GM23248 (cell line): ENCODE measurements at regions not wholly inside any gene's neighbourhood (a gene's known extent, or its start where the extent isn't known, plus 50 kb on each side); places are given as distances from the start of the nearest gene placed in this dataset.
"Not testable (repeated sequence)": the region's sequence is repeated elsewhere in the genome, so short reads cannot be mapped to it uniquely, and the experiment has no call there.

ENCODE experiments used
- DNase-seq: peaks from one replicate; pipeline ENCODE4 v3.0.0-alpha.2; 2015
- H2AFZ ChIP-seq: fragments of 200-600 bp; sonication (generic); 2 replicates; pipeline ENCODE4 v1.6.1; 2016; ENCODE audit warnings: antibody characterized with exemption
- H3F3A ChIP-seq: fragments of 200-600 bp; sonication (generic); 2 replicates; pipeline ENCODE4 v1.6.1; 2016; ENCODE audit warnings: mild to moderate bottlenecking, antibody characterized with exemption, mixed run types; ENCODE audit not compliant: insufficient read depth
- H3K27ac ChIP-seq: fragments of 200-600 bp; sonication (generic); 2 replicates; pipeline ENCODE4 v1.5.1; 2016; ENCODE audit warnings: mild to moderate bottlenecking
- H3K27me3 ChIP-seq: fragments of 200-600 bp; sonication (generic); replicated peaks from 2 replicates; pipeline ENCODE4 v1.6.1; 2016; ENCODE audit warnings: mild to moderate bottlenecking; ENCODE audit not compliant: insufficient read depth
- H3K36me3 ChIP-seq: fragments of 200-600 bp; sonication (generic); 2 replicates; pipeline ENCODE4 v1.6.1; 2016; ENCODE audit warnings: low read depth, mild to moderate bottlenecking
- H3K4me1 ChIP-seq: fragments of 200-600 bp; sonication (generic); 2 replicates; pipeline ENCODE4 v1.6.1; 2016; ENCODE audit warnings: mild to moderate bottlenecking; ENCODE audit not compliant: insufficient read depth
- H3K4me2 ChIP-seq: fragments of 200-600 bp; sonication (generic); one replicate; pipeline ENCODE4 v1.6.1; 2016; ENCODE audit warnings: mild to moderate bottlenecking; ENCODE audit not compliant: unreplicated experiment
- H3K4me3 ChIP-seq: fragments of 200-600 bp; sonication (generic); 2 replicates; pipeline ENCODE4 v1.5.1; 2016; ENCODE audit warnings: mild to moderate bottlenecking
- H3K79me2 ChIP-seq: fragments of 200-600 bp; sonication (generic); 2 replicates; pipeline ENCODE4 v1.6.1; 2016; ENCODE audit warnings: mild to moderate bottlenecking; ENCODE audit not compliant: insufficient read depth
- H3K9ac ChIP-seq: fragments of 200-600 bp; sonication (generic); 2 replicates; pipeline ENCODE4 v1.6.1; 2016; ENCODE audit warnings: mild to moderate bottlenecking
- H3K9me2 ChIP-seq: fragments of 200-600 bp; sonication (generic); 2 replicates; pipeline ENCODE4 v1.6.1; 2016; ENCODE audit warnings: mixed run types, mild to moderate bottlenecking, moderate library complexity; ENCODE audit not compliant: insufficient read depth
- H3K9me3 ChIP-seq: fragments of 200-600 bp; sonication (generic); one replicate; pipeline ENCODE4 v1.6.1; 2017; ENCODE audit warnings: low read depth
- H4K20me1 ChIP-seq: fragments of 200-600 bp; sonication (generic); 2 replicates; pipeline ENCODE4 v1.6.0; 2016; ENCODE audit not compliant: insufficient read depth
- EZH2 ChIP-seq: fragments of 200-600 bp; sonication (generic); IDR thresholded peaks from 2 replicates; pipeline ENCODE4 v1.6.1; 2018; ENCODE audit warnings: antibody characterized with exemption, mild to moderate bottlenecking; ENCODE audit not compliant: insufficient read depth, poor library complexity, severe bottlenecking
- EZH2phosphoT487 ChIP-seq: fragments of 200-600 bp; sonication (generic); IDR thresholded peaks from 2 replicates; pipeline ENCODE4 v1.6.1; 2018; ENCODE audit warnings: antibody characterized with exemption, moderate library complexity, mild to moderate bottlenecking, low read depth; ENCODE audit not compliant: insufficient read depth
- WGBS, 2 experiments: methylation state at CpG; one replicate each; pipeline ENCODE4 v1.1.6; 2015 to 2017; ENCODE audit warnings: low lambda C conversion rate in 2 of 2, low coverage in 1 of 2; ENCODE audit errors: missing lambda C conversion rate in 2 of 2; 5-methylcytosine and 5-hydroxymethylcytosine counted together
- in situ Hi-C: fragments of 300-500 bp; cut with MboI; formaldehyde crosslinking; loops from 2 replicates; pipeline ENCODE4 v1.15.0; 2020

- in situ Hi-C loops: no loop called here
Measured at GRCh38 chr15:26197060-26197459, 333.9 kb upstream of the ATP10A start.

GRCh38 chr15:26191193-26191592, 328.1 kb upstream of the ATP10A start:
- Histone ChIP-seq H3K27me3 (no peaks in the 10 kb centered on the region), H3K79me2 (no peaks in the 10 kb centered on the region), H3K36me3 (no peaks in the 10 kb centered on the region), H3K9ac (no peak overlapping the region), H2AFZ (no peak overlapping the region), H3K9me3 (no peaks in the 10 kb centered on the region), H3F3A (no peaks in the 10 kb centered on the region), H3K27ac (no peak overlapping the region), H4K20me1 (no peaks in the 10 kb centered on the region), H3K4me2 (no peak overlapping the region), H3K9me2 (no peaks in the 10 kb centered on the region), H3K4me1 (no peaks in the 10 kb centered on the region), H3K4me3 (no peak overlapping the region)
- 0 to 6% methylated on average over 2 of the region's 2 CpGs for WGBS, 2 experiments
- no peak for TF ChIP-seq EZH2phosphoT487
- TF ChIP-seq EZH2: no peak
- in situ Hi-C loops: no loop called here
- no peak for DNase-seq

More at GRCh38 chr15:26197060-26197459, 333.9 kb upstream of the ATP10A start:
- Histone ChIP-seq H3K4me3 (no peak overlapping the region), H3K27ac (no peak overlapping the region), H3K9ac (no peak overlapping the region), H3K4me2 (no peak overlapping the region), H3F3A (no peaks in the 10 kb centered on the region), H2AFZ (no peak overlapping the region), H3K9me3 (no peaks in the 10 kb centered on the region), H3K4me1 (no peaks in the 10 kb centered on the region), H4K20me1 (no peaks in the 10 kb centered on the region), H3K36me3 (no peaks in the 10 kb centered on the region), H3K27me3 (no peaks in the 10 kb centered on the region), H3K79me2 (no peaks in the 10 kb centered on the region), H3K9me2 (no peaks in the 10 kb centered on the region)
- no peak for DNase-seq
- WGBS, 2 experiments: 0% methylated on average over 1 of the region's 1 CpG
- TF ChIP-seq EZH2 (no peak), EZH2phosphoT487 (no peak)

GRCh38 chr15:26186138-26186537, 323.0 kb upstream of the ATP10A start:
- H3K4me1 ChIP-seq, H3K4me3 ChIP-seq, H4K20me1 ChIP-seq, H3K4me2 ChIP-seq, H3K27ac ChIP-seq, in situ Hi-C loops, H2AFZ ChIP-seq, H3K9me2 ChIP-seq, H3K36me3 ChIP-seq, H3K9me3 ChIP-seq, H3K9ac ChIP-seq, H3K27me3 ChIP-seq, H3F3A ChIP-seq, H3K79me2 ChIP-seq, DNase-seq: not testable (repeated sequence)
- WGBS, 2 experiments: 54 to 59% methylated on average over 7 to 10 of the region's 10 CpGs

- Histone ChIP-seq H3K79me2 (no peaks in the 10 kb centered on the region), H3K36me3 (no peaks in the 10 kb centered on the region), H3K4me2 (no peak overlapping the region), H4K20me1 (no peaks in the 10 kb centered on the region), H3F3A (no peaks in the 10 kb centered on the region), H3K4me3 (no peak overlapping the region), H3K4me1 (no peaks in the 10 kb centered on the region), H2AFZ (no peak overlapping the region), H3K9me2 (no peaks in the 10 kb centered on the region), H3K27me3 (no peaks in the 10 kb centered on the region), H3K27ac (no peak overlapping the region), H3K9me3 (no peaks in the 10 kb centered on the region), H3K9ac (no peak overlapping the region)
- in situ Hi-C loops: no loop called here
- no peak for TF ChIP-seq EZH2
- no peak for TF ChIP-seq EZH2phosphoT487
- no peak for DNase-seq
- 46 to 52% methylated on average over 2 of the region's 2 CpGs for WGBS, 2 experiments
Measured at GRCh38 chr15:26182441-26182840, 319.3 kb upstream of the ATP10A start.

GRCh38 chr15:26179906-26180305, 316.8 kb upstream of the ATP10A start:
- Histone ChIP-seq H3K9me3 (no peaks in the 10 kb centered on the region), H3K9ac (no peak overlapping the region), H3K27me3 (no peaks in the 10 kb centered on the region), H2AFZ (no peak overlapping the region), H3K9me2 (no peaks in the 10 kb centered on the region), H4K20me1 (no peaks in the 10 kb centered on the region), H3K27ac (no peak overlapping the region), H3K79me2 (no peaks in the 10 kb centered on the region), H3K4me2 (no peak overlapping the region), H3K4me3 (no peak overlapping the region), H3K36me3 (no peaks in the 10 kb centered on the region), H3K4me1 (no peaks in the 10 kb centered on the region), H3F3A (no peaks in the 10 kb centered on the region)
- in situ Hi-C loops: no loop called here
- peak; percentile 1 for DNase-seq
- 45 to 47% methylated on average over 6 of the region's 6 CpGs for WGBS, 2 experiments
- no peak for TF ChIP-seq EZH2
- TF ChIP-seq EZH2phosphoT487: no peak
